ENCODE measurements at regions not wholly inside any gene's neighbourhood (a gene's known extent, or its start where the extent isn't known, plus 50 kb on each side); places are given as distances from the start of the nearest gene placed in this dataset.
"Not testable (repeated sequence)": the region's sequence is repeated elsewhere in the genome, so short reads cannot be mapped to it uniquely, and the experiment has no call there.

DNA sequence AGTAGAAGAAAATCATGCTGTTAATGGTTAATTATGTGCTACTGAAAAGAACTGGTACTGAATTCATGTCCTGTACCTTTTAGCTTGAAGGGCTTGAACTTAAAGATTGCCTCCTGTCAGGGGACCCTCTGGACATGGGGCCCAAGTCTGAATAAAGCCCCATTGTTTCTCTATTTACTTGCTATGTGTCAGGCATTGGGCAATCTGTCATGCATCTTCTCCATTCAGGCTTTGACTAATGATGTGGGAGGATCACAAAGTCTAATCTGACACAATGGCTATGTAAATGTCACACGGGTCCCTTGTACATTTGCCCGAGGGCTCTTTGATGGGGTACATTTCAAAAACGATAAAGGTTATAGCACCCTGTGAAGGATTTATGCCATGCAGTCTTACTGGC, 64.0 kb upstream of the TUSC1 start:
- H3K9me2 ChIP-seq, result no peaks in the 10 kb centered on the region
- POLR2A ChIA-PET, result no interaction called here
- CTCF ChIA-PET, result interaction anchor here (1.3 kb wide), 1 partner anchor 26 kb away, joined by 4 read pairs; no protein-coding TSS in a partner anchor
- H4K20me1 ChIP-seq (ENCODE audit: insufficient read depth), result no peaks in the 10 kb centered on the region
- WGBS (ENCODE audit: low lambda C conversion rate), result 24% methylated on average over 3 of the region's 3 CpGs
- no peak overlapping the region for H3K9ac ChIP-seq
- H3K27ac ChIP-seq (ENCODE audit: low read depth in 2 of 2, low read length in 1 of 2), result no peak overlapping the region
- TF ChIP-seq FOXM1 (IDR thresholded peaks at IDR 0.05; ENCODE audit: low read depth) (no peak), NFIC (IDR thresholded peaks at IDR 0.05; ENCODE audit: borderline replicate concordance) (no peak), MEF2A (IDR thresholded peaks at IDR 0.05; ENCODE audit: borderline replicate concordance, low read depth) (no peak), POLR2AphosphoS5 (IDR thresholded peaks at IDR 0.05; ENCODE audit: low read depth, low read length) (no peak), MXI1 (IDR thresholded peaks at IDR 0.05; ENCODE audit: low read depth, low read length) (no peak)
- H3K4me1 ChIP-seq (ENCODE audit: control insufficient read depth in 1 of 2, insufficient read depth in 2 of 2, low read depth in 1 of 2, low read length in 1 of 2), result no peaks in the 10 kb centered on the region
- no peaks in the 10 kb centered on the region for H3K79me2 ChIP-seq (ENCODE audit: insufficient read depth)
- no peaks in the 10 kb centered on the region for H3K27me3 ChIP-seq (ENCODE audit: insufficient read depth)
- no peak overlapping the region for H3K4me2 ChIP-seq
- no peak for DNase-seq
- H3K36me3 ChIP-seq (replicated peaks in 1 of 2; ENCODE audit: control insufficient read depth in 1 of 2, insufficient read depth in 2 of 2, low read length in 1 of 2), result no peaks in the 10 kb centered on the region
- H3F3A ChIP-seq (replicated peaks; ENCODE audit: insufficient read depth), result no peaks in the 10 kb centered on the region
- H2AFZ ChIP-seq (ENCODE audit: low read depth), result no peak overlapping the region
- H3K4me3 ChIP-seq (ENCODE audit: low read depth in 2 of 2, low read length in 1 of 2), result no peak overlapping the region
- no peaks in the 10 kb centered on the region for H3K9me3 ChIP-seq

GRCh38 chr9:25733336-25733982, 55.2 kb upstream of the TUSC1 start:
- Histone ChIP-seq H3K27ac (ENCODE audit: low read depth in 2 of 2, low read length in 1 of 2) (no peak overlapping the region), H3K4me2 (no peak overlapping the region), H3K9me3 (no peaks in the 10 kb centered on the region), H3F3A (replicated peaks; ENCODE audit: insufficient read depth) (no peaks in the 10 kb centered on the region), H3K27me3 (ENCODE audit: insufficient read depth) (no peaks in the 10 kb centered on the region), H3K4me3 (ENCODE audit: low read depth in 2 of 2, low read length in 1 of 2) (no peak overlapping the region), H4K20me1 (ENCODE audit: insufficient read depth) (no peaks in the 10 kb centered on the region), H3K36me3 (replicated peaks in 1 of 2; ENCODE audit: control insufficient read depth in 1 of 2, insufficient read depth in 2 of 2, low read length in 1 of 2) (no peaks in the 10 kb centered on the region), H2AFZ (ENCODE audit: low read depth) (no peak overlapping the region), H3K4me1 (ENCODE audit: control insufficient read depth in 1 of 2, insufficient read depth in 2 of 2, low read depth in 1 of 2, low read length in 1 of 2) (no peaks in the 10 kb centered on the region), H3K79me2 (ENCODE audit: insufficient read depth) (no peaks in the 10 kb centered on the region), H3K9me2 (no peaks in the 10 kb centered on the region), H3K9ac (no peak overlapping the region)
- CTCF ChIA-PET, result no interaction called here
- TF ChIP-seq, protein P1, sequence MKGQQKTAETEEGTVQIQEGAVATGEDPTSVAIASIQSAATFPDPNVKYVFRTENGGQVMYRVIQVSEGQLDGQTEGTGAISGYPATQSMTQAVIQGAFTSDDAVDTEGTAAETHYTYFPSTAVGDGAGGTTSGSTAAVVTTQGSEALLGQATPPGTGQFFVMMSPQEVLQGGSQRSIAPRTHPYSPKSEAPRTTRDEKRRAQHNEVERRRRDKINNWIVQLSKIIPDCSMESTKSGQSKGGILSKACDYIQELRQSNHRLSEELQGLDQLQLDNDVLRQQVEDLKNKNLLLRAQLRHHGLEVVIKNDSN (IDR thresholded peaks at IDR 0.05; ENCODE audit: borderline replicate concordance, low read depth), result no peak
- no peak for TF ChIP-seq RAD21 (IDR thresholded peaks at IDR 0.05; ENCODE audit: low read length)
- TF ChIP-seq CHD2 (IDR thresholded peaks at IDR 0.05; ENCODE audit: low read length, partially characterized antibody), result no peak
- TF ChIP-seq NFIC (IDR thresholded peaks at IDR 0.05; ENCODE audit: borderline replicate concordance), result no peak
- no peak for TF ChIP-seq MEF2A (IDR thresholded peaks at IDR 0.05; ENCODE audit: borderline replicate concordance, low read depth)
- TF ChIP-seq RXRA (IDR thresholded peaks at IDR 0.05; ENCODE audit: borderline replicate concordance, low read depth), result no peak
- no peak for TF ChIP-seq NRF1 (IDR thresholded peaks at IDR 0.05; ENCODE audit: low read depth, low read length)
- no peak for TF ChIP-seq POLR2AphosphoS5 (IDR thresholded peaks at IDR 0.05; ENCODE audit: low read depth, low read length)
- WGBS (ENCODE audit: low lambda C conversion rate), result 58% methylated on average over 7 of the region's 7 CpGs
- POLR2A ChIA-PET, result no interaction called here
- DNase-seq, result no peak

DNA sequence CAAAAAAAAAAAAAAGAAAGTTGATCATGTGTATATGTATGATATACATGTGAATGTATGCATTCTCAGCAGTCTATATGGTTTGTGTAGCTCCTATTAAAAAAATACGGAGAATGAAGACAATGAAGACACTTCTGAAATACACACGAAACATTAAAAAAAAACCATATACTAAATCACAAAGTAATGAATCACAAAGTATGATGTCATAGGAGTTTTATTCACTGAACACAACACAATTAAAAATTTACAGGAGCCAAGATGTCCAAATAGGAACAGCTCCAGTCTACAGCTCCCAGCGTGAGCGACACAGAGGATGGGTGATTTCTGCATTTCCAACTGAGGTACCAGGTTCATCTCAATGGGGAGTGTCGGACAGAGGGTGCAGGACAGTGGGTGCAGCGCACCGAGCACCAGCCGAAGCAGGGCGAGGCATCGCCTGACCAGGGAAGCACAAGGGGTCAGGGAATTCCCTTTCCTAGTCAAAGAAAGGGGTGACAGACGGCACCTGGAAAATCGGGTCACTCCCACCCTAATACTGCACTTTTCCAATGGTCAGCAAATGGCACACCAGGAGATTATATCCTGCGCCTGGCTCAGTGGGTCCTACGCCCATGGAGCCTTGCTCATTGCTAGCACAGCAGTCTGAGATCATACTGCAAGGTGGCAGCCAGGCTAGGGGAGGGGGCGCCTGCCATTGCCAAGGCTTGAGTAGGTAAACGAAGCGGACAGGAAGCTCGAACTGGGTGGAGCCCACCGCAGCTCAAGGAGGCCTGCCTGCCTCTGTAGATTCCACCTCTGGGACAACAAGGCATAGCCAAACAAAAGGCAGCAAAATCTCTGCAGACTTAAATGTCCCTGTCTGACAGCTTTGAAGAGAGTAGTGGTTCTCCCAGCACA, 53.9 kb upstream of the TUSC1 start:
- 66% methylated on average over 14 of the region's 19 CpGs for WGBS (ENCODE audit: low lambda C conversion rate)

More for the DNA sequence above, 53.9 kb upstream of the TUSC1 start:
- H3K27me3 ChIP-seq (ENCODE audit: insufficient read depth); H3K79me2 ChIP-seq (ENCODE audit: insufficient read depth); H3K9ac ChIP-seq; H3K4me3 ChIP-seq (ENCODE audit: low read depth in 2 of 2, low read length in 1 of 2); H4K20me1 ChIP-seq (ENCODE audit: insufficient read depth); H3K4me1 ChIP-seq (ENCODE audit: control insufficient read depth in 1 of 2, insufficient read depth in 2 of 2, low read depth in 1 of 2, low read length in 1 of 2); POLR2A ChIA-PET; H3K36me3 ChIP-seq (replicated peaks in 1 of 2; ENCODE audit: control insufficient read depth in 1 of 2, insufficient read depth in 2 of 2, low read length in 1 of 2); H3K4me2 ChIP-seq; H3K9me3 ChIP-seq; DNase-seq; CTCF ChIA-PET; H3K27ac ChIP-seq (ENCODE audit: low read depth in 2 of 2, low read length in 1 of 2); H3F3A ChIP-seq (replicated peaks; ENCODE audit: insufficient read depth); H2AFZ ChIP-seq (ENCODE audit: low read depth); H3K9me2 ChIP-seq: not testable (repeated sequence)

Measured in SK-N-SH (cell line).